H1 (cell line): ENCODE measurements at regions not wholly inside any gene's neighbourhood (a gene's known extent, or its start where the extent isn't known, plus 50 kb on each side); places are given as distances from the start of the nearest gene placed in this dataset.

Source experiments
- CTCF ChIA-PET: fragments of 300-600 bp; sonication (Branson Sonifier 250); formaldehyde crosslinking; loops from one replicate; lab custom pipeline; 2021; ENCODE audit not compliant: partially characterized antibody; lab: Charles Lee
- POLR2A ChIA-PET: fragments of 300-600 bp; sonication (Branson Sonifier 250); formaldehyde crosslinking; loops from one replicate; lab custom pipeline; 2021; ENCODE audit warnings: inconsistent platforms; ENCODE audit not compliant: partially characterized antibody; lab: Charles Lee
- DNase-seq, 2 experiments: peaks; one replicate each; pipeline versions ENCODE4 v3.0.0 to v3.0.0-alpha.2; 2010 to 2022; ENCODE audit warnings: low spot score in 2 of 2, low read depth in 1 of 2, mixed read lengths in 1 of 2
- FAIRE-seq: peaks from 2 replicates; lab custom pipeline; 2011; peaks lifted over from hg19 to GRCh38; lab: Jason Lieb, UNC
- H2AFZ ChIP-seq: 2 replicates; pipeline ENCODE4 v1.8.1; 2012; ENCODE audit warnings: low read length, inconsistent platforms
- H2AK5ac ChIP-seq: 2 replicates; pipeline ENCODE4 v1.6.1; 2013; ENCODE audit warnings: low read depth, low read length
- H2BK120ac ChIP-seq: replicated peaks from 2 replicates; pipeline ENCODE3; 2013; ENCODE audit warnings: low read depth, low read length, inconsistent platforms
- H2BK12ac ChIP-seq: 2 replicates; pipeline ENCODE4 v1.6.1; 2013; ENCODE audit warnings: low read depth, low read length
- H2BK15ac ChIP-seq: 2 replicates; pipeline ENCODE4 v1.6.1; 2013; ENCODE audit warnings: low read length
- H2BK20ac ChIP-seq: 2 replicates; pipeline ENCODE4 v1.6.1; 2013; ENCODE audit warnings: low read length
- H2BK5ac ChIP-seq: 2 replicates; pipeline ENCODE4 v1.6.1; 2013; ENCODE audit warnings: low read depth, low read length
- H3K14ac ChIP-seq: 2 replicates; pipeline ENCODE4 v1.6.1; 2013; ENCODE audit warnings: inconsistent platforms; ENCODE audit not compliant: insufficient read length
- H3K18ac ChIP-seq: 2 replicates; pipeline ENCODE4 v1.6.1; 2013; ENCODE audit warnings: low read length; ENCODE audit errors: extremely low read depth
- H3K23ac ChIP-seq: 2 replicates; pipeline ENCODE4 v1.6.1; 2013; ENCODE audit warnings: inconsistent platforms; ENCODE audit not compliant: insufficient read length
- H3K23me2 ChIP-seq: 2 replicates; pipeline ENCODE4 v1.6.1; 2013; ENCODE audit warnings: low read depth, low read length
- H3K27ac ChIP-seq: 2 replicates; pipeline ENCODE4 v1.6.1; 2011; ENCODE audit warnings: low read depth, low read length, inconsistent platforms
- H3K27me3 ChIP-seq, 4 experiments: replicated peaks in 1 of 4; 1 replicate in 1 of 4; 2 replicates in 3 of 4; pipeline versions ENCODE4 v1.6.1 to v1.8.1; 2011 to 2013; ENCODE audit warnings: low read length in 3 of 4, mild to moderate bottlenecking in 3 of 4, inconsistent platforms in 2 of 4, mixed read lengths in 2 of 4, moderate library complexity in 1 of 4; ENCODE audit not compliant: control insufficient read depth in 3 of 4, insufficient read depth in 3 of 4; ENCODE audit errors: extremely low read depth in 1 of 4
- H3K36me3 ChIP-seq, 4 experiments: 2 replicates each; pipeline versions ENCODE4 v1.6.1 to v1.8.1; 2011 to 2013; ENCODE audit warnings: mild to moderate bottlenecking in 4 of 4, low read length in 3 of 4, moderate library complexity in 2 of 4, control low read depth in 1 of 4, inconsistent platforms in 1 of 4; ENCODE audit not compliant: insufficient read depth in 4 of 4, control insufficient read depth in 2 of 4
- H3K4ac ChIP-seq: replicated peaks from 2 replicates; pipeline ENCODE3; 2013; ENCODE audit warnings: low read length, low read depth, mixed read lengths, inconsistent platforms; ENCODE audit not compliant: insufficient read length
- H3K4me1 ChIP-seq, 4 experiments: replicated peaks in 1 of 4; 1 replicate in 1 of 4; 2 replicates in 3 of 4; pipeline versions ENCODE4 v1.6.1 to v1.8.1; 2011 to 2013; ENCODE audit warnings: low read length in 3 of 4, inconsistent platforms in 2 of 4, mixed read lengths in 1 of 4; ENCODE audit not compliant: insufficient read depth in 4 of 4, control insufficient read depth in 3 of 4
- H3K4me2 ChIP-seq, 2 experiments: 2 replicates each; pipeline versions ENCODE4 v1.6.1 to v1.8.1; 2011 to 2013; ENCODE audit warnings: low read depth in 2 of 2, low read length in 2 of 2, control low read depth in 1 of 2, inconsistent platforms in 1 of 2, mild to moderate bottlenecking in 1 of 2; ENCODE audit not compliant: insufficient read depth in 1 of 2
- H3K4me3 ChIP-seq, 4 experiments: fragments of 200-600, 300-600 bp in 1 of 4; sonication (generic), shearing (Covaris generic), sonication (Bioruptor Twin) in 1 of 4; 2 replicates each; pipeline versions ENCODE4 v1.5.1 to v1.8.1; 2011 to 2016; ENCODE audit warnings: low read length in 4 of 4, low read depth in 3 of 4, control low read depth in 2 of 4, inconsistent platforms in 2 of 4, mild to moderate bottlenecking in 2 of 4, mixed read lengths in 1 of 4, moderate library complexity in 1 of 4; ENCODE audit not compliant: insufficient read depth in 2 of 4; ENCODE audit errors: extremely low read depth in 1 of 4
- H3K56ac ChIP-seq: replicated peaks from 2 replicates; pipeline ENCODE3; 2013; ENCODE audit warnings: low read depth, mild to moderate bottlenecking, mixed read lengths, low read length, inconsistent platforms; ENCODE audit not compliant: insufficient read length
- H3K79me1 ChIP-seq: 2 replicates; pipeline ENCODE4 v1.6.1; 2013; ENCODE audit warnings: low read depth, low read length, control low read depth
- H3K79me2 ChIP-seq, 2 experiments: 2 replicates each; pipeline versions ENCODE4 v1.6.1 to v1.8.1; 2012 to 2013; ENCODE audit warnings: low read length in 2 of 2, mild to moderate bottlenecking in 2 of 2, inconsistent platforms in 1 of 2; ENCODE audit not compliant: insufficient read depth in 2 of 2, control insufficient read depth in 1 of 2
- H3K9ac ChIP-seq, 4 experiments: replicated peaks in 1 of 4; 1 replicate in 1 of 4; 2 replicates in 3 of 4; pipeline versions ENCODE4 v1.6.1 to v1.8.1; 2011 to 2013; ENCODE audit warnings: low read depth in 3 of 4, low read length in 3 of 4, control low read depth in 2 of 4, mild to moderate bottlenecking in 2 of 4, moderate library complexity in 2 of 4, inconsistent platforms in 1 of 4; ENCODE audit errors: extremely low read depth in 1 of 4
- H3K9me3 ChIP-seq, 2 experiments: 2 replicates each; pipeline versions ENCODE4 v1.6.1 to v1.8.1; 2012 to 2013; ENCODE audit warnings: mild to moderate bottlenecking in 2 of 2, moderate library complexity in 2 of 2, control low read depth in 1 of 2, inconsistent platforms in 1 of 2, low read depth in 1 of 2, low read length in 1 of 2, mixed read lengths in 1 of 2; ENCODE audit not compliant: insufficient read depth in 2 of 2
- H4K20me1 ChIP-seq, 2 experiments: replicated peaks in 1 of 2; 2 replicates each; pipeline versions ENCODE3 to v1.8.1; 2011 to 2013; ENCODE audit warnings: inconsistent platforms in 2 of 2, low read length in 2 of 2, mild to moderate bottlenecking in 1 of 2; ENCODE audit not compliant: insufficient read depth in 2 of 2, control insufficient read depth in 1 of 2
- H4K5ac ChIP-seq: 2 replicates; pipeline ENCODE4 v1.6.1; 2013; ENCODE audit warnings: low read length, low read depth, mixed read lengths, inconsistent platforms; ENCODE audit not compliant: insufficient read length
- H4K8ac ChIP-seq: 2 replicates; pipeline ENCODE4 v1.8.0; 2013; ENCODE audit warnings: mild to moderate bottlenecking, moderate library complexity, low read length, inconsistent platforms; ENCODE audit not compliant: insufficient read depth; ENCODE audit errors: extremely low read depth
- H4K91ac ChIP-seq: replicated peaks from 2 replicates; pipeline ENCODE3; 2013; ENCODE audit warnings: low read length, mixed read lengths, inconsistent platforms; ENCODE audit not compliant: insufficient read length
- BACH1 ChIP-seq: IDR thresholded peaks from 2 replicates; pipeline ENCODE4 v1.6.1; 2012; ENCODE audit warnings: low read length, improper control_type of control experiment
- CBX8 ChIP-seq: fragments of 300-800, 300-1000 bp; sonication (generic); IDR thresholded peaks from 2 replicates; pipeline ENCODE4 v1.7.1; 2016; ENCODE audit warnings: low read depth, low read length, borderline replicate concordance
- CHD1 ChIP-seq: IDR thresholded peaks from 2 replicates; pipeline ENCODE4 v1.6.1; 2012; ENCODE audit warnings: low read depth, low read length, improper control_type of control experiment
- EGR1 ChIP-seq: IDR thresholded peaks from 2 replicates; pipeline ENCODE4 v1.6.1; 2011; ENCODE audit warnings: low read depth, low read length, borderline replicate concordance
- JUN ChIP-seq: IDR thresholded peaks from 2 replicates; pipeline ENCODE4 v1.6.1; 2011; ENCODE audit warnings: low read depth, mild to moderate bottlenecking, improper control_type of control experiment, low read length
- PHF8 ChIP-seq: fragments of 200-600 bp; sonication (generic); conservative IDR thresholded peaks from 2 replicates; pipeline ENCODE4 v1.7.1; 2012; ENCODE audit warnings: low read depth, mild to moderate bottlenecking, inconsistent platforms, low read length, moderate library complexity
- SRF ChIP-seq: IDR thresholded peaks from 2 replicates; pipeline ENCODE4 v1.6.1; 2011; ENCODE audit warnings: mild to moderate bottlenecking, low read depth, low read length, moderate library complexity
- TAF1 ChIP-seq: IDR thresholded peaks from 2 replicates; pipeline ENCODE4 v1.6.1; 2011; ENCODE audit warnings: mild to moderate bottlenecking, low read depth, low read length
- TEAD4 ChIP-seq: IDR thresholded peaks from 2 replicates; pipeline ENCODE4 v1.6.1; 2012; ENCODE audit warnings: low read depth, low read length, inconsistent platforms, mixed read lengths
- USF2 ChIP-seq: IDR thresholded peaks from 2 replicates; pipeline ENCODE4 v1.6.1; 2011; ENCODE audit warnings: low read length, improper control_type of control experiment
- ZNF274 ChIP-seq: IDR thresholded peaks from 2 replicates; pipeline ENCODE4 v1.7.0; 2012; ENCODE audit warnings: low read length, borderline replicate concordance; ENCODE audit errors: extremely low read depth
- WGBS, 2 experiments: shearing (Covaris generic) in 1 of 2; methylation state at CpG; one replicate each; pipeline versions ENCODE4 v1.1.6 to v1.1.7; 2013 to 2015; ENCODE audit warnings: low lambda C conversion rate in 2 of 2, mixed read lengths in 2 of 2, inconsistent platforms in 1 of 2, low coverage in 1 of 2, missing lambda C conversion rate in 1 of 2; ENCODE audit not compliant: insufficient replicate concordance in 2 of 2, insufficient coverage in 1 of 2, insufficient read length in 1 of 2; ENCODE audit errors: extremely low coverage in 1 of 2, missing lambda C conversion rate in 1 of 2; 5-methylcytosine and 5-hydroxymethylcytosine counted together
- TF ChIP-seq, protein P1 (sequence below), 3 experiments: IDR thresholded peaks; 1 replicate in 2 of 3; 2 replicates in 1 of 3; pipeline versions ENCODE4 v1.5.1 to v1.6.1; 2011; ENCODE audit warnings: low read length in 3 of 3, mild to moderate bottlenecking in 3 of 3, inconsistent platforms in 2 of 3, low read depth in 1 of 3, moderate library complexity in 1 of 3; ENCODE audit not compliant: insufficient read depth in 1 of 3; ENCODE audit errors: control extremely low read depth in 1 of 3

DNA sequence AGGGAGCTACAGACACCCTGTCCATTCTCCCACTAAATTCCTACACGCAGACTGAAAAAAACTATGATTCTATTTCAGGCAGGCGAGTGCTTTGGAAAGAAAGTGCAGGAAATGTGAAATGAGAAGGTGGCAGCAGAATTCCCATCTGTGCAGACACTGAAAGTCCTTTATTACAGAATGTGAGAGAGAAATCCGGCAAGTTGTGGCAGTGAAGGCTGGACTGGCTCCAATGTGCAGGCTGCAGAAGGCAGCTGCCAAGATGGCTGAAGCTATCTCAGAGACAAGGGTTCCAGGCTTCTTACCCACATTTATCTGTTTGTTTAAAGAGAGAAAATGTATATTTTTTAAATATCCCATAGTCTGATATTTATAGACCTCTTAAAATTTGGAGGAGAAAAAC, 161.8 kb upstream of the VLDLR start:
- Histone ChIP-seq H3K27ac (no peak overlapping the region), H3K4ac (no peak overlapping the region), H3K18ac (no peak overlapping the region), H4K5ac (no peak overlapping the region), H2BK12ac (no peak overlapping the region), H2BK20ac (no peak overlapping the region), H3K36me3 (no peaks in the 10 kb centered on the region; a peak in 1 of 8 replicates), H3K4me3 (no peak overlapping the region), H3K79me1 (no peaks in the 10 kb centered on the region), H3K9ac (no peak overlapping the region), H2BK15ac (no peak overlapping the region), H3K23me2 (no peaks in the 10 kb centered on the region), H3K14ac (no peak overlapping the region), H3K56ac (no peak overlapping the region), H3K27me3 (no peaks in the 10 kb centered on the region), H2BK120ac (no peak overlapping the region), H4K91ac (no peak overlapping the region), H3K79me2 (no peaks in the 10 kb centered on the region), H2AK5ac (no peak overlapping the region), H4K20me1 (no peaks in the 10 kb centered on the region), H3K4me1 (no peaks in the 10 kb centered on the region), H3K23ac (no peak overlapping the region), H4K8ac (no peak overlapping the region), H2BK5ac (no peak overlapping the region), H3K9me3 (peaks cover 2 to 6% of the 10 kb centered on the region in 2 experiments; a peak in 2 of 4 replicates), H2AFZ (no peak overlapping the region), H3K4me2 (no peak overlapping the region)
- FAIRE-seq, result no peak
- WGBS, 2 experiments, result 87% methylated on average over 3 of the region's 3 CpGs; no CpG with 5 or more reads in 1 of the 2 experiments
- DNase-seq, result no peak
- CTCF ChIA-PET, result interaction anchor here (1.3 kb wide), 1 partner anchor 8 kb away, joined by 3 read pairs; no protein-coding TSS in a partner anchor
- POLR2A ChIA-PET, result no interaction called here
- TF ChIP-seq JUN (no peak), BACH1 (no peak), EGR1 (no peak), ZNF274 (no peak), TEAD4 (no peak), USF2 (no peak), CHD1 (no peak), TAF1 (no peak), PHF8 (no peak), CBX8 (no peak), SRF (no peak)
- TF ChIP-seq, protein P1, sequence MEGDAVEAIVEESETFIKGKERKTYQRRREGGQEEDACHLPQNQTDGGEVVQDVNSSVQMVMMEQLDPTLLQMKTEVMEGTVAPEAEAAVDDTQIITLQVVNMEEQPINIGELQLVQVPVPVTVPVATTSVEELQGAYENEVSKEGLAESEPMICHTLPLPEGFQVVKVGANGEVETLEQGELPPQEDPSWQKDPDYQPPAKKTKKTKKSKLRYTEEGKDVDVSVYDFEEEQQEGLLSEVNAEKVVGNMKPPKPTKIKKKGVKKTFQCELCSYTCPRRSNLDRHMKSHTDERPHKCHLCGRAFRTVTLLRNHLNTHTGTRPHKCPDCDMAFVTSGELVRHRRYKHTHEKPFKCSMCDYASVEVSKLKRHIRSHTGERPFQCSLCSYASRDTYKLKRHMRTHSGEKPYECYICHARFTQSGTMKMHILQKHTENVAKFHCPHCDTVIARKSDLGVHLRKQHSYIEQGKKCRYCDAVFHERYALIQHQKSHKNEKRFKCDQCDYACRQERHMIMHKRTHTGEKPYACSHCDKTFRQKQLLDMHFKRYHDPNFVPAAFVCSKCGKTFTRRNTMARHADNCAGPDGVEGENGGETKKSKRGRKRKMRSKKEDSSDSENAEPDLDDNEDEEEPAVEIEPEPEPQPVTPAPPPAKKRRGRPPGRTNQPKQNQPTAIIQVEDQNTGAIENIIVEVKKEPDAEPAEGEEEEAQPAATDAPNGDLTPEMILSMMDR (IDR thresholded peaks at IDR 0.05; ENCODE audit: control extremely low read depth in 1 of 3, insufficient read depth in 1 of 3, low read depth in 1 of 3, low read length in 3 of 3), result no peak
